Stomach smooth muscle (tissue), 2 donors: ENCODE measurements at regions not wholly inside any gene's neighbourhood (a gene's known extent, or its start where the extent isn't known, plus 50 kb on each side); places are given as distances from the start of the nearest gene placed in this dataset.

Experiments
- H3K27ac ChIP-seq: one replicate; pipeline ENCODE4 v1.7.0; 2013; ENCODE audit warnings: mild to moderate bottlenecking, low read length, inconsistent platforms
- H3K27me3 ChIP-seq, 2 donors: one replicate each; pipeline ENCODE4 v1.7.0; 2013; ENCODE audit warnings: low read length in 2 of 2; ENCODE audit not compliant: insufficient read depth in 2 of 2, control insufficient read depth in 1 of 2
- H3K36me3 ChIP-seq, 2 donors: one replicate each; pipeline ENCODE4 v1.7.0; 2013; ENCODE audit warnings: low read length in 2 of 2; ENCODE audit not compliant: control insufficient read depth in 2 of 2, insufficient read depth in 2 of 2
- H3K4me1 ChIP-seq: one replicate; pipeline ENCODE4 v1.7.0; 2013; ENCODE audit warnings: low read length; ENCODE audit not compliant: control insufficient read depth, insufficient read depth
- H3K4me3 ChIP-seq, 2 donors: one replicate each; pipeline ENCODE4 v1.7.0; 2013; ENCODE audit warnings: low read length in 2 of 2
- H3K9ac ChIP-seq, 2 donors: one replicate each; pipeline ENCODE4 v1.7.0; 2013; ENCODE audit warnings: low read length in 2 of 2, mild to moderate bottlenecking in 1 of 2
- H3K9me3 ChIP-seq, 2 donors: one replicate each; pipeline ENCODE4 v1.7.0; 2013; ENCODE audit warnings: low read length in 2 of 2; ENCODE audit not compliant: control insufficient read depth in 2 of 2
- donor health status: healthy.
- donor health status: Pancreatic carcinoma.

DNA sequence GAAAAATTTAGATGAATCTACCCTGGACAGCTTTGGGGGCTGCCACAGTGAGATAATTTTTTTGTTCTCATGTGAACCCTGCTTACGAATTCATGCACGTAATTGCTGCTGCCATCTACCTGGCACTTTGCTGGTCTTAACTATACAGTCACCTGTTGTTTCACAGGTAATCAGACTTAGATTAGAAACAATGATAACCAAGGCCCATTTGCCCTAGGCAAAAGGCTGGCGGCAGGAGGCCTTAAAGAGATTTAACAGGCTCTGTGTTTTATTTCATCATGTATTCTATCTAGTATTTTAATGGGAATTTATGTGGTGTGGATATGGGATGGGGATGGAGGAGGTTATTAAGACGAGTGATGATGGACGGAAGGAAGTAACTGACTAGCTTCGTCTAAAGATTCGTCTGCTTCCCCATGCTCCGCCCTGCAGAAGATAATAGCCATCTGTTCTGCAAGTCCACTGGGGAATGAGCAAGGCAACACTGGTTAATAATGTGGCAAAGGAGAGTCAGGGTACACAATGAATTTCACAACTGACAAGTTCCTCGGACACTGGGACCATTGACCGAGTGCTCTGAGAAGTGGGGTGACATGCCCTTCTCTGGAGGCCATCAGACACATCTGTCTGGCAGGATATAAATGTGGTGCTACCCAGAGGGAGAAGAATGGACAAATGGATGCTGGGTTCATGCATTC, 291.8 kb upstream of the TNP1 start:
- Histone ChIP-seq H3K9me3 (no peaks in the 10 kb centered on the region), H3K36me3 (no peaks in the 10 kb centered on the region), H3K27ac (no peak overlapping the region), H3K27me3 (no peaks in the 10 kb centered on the region), H3K9ac (no peak overlapping the region), H3K4me3 (no peak overlapping the region), H3K4me1 (no peaks in the 10 kb centered on the region)

- Histone ChIP-seq H3K27ac (no peak overlapping the region), H3K36me3 (no peaks in the 10 kb centered on the region), H3K27me3 (no peaks in the 10 kb centered on the region), H3K9me3 (no peaks in the 10 kb centered on the region), H3K4me3 (no peak overlapping the region), H3K4me1 (no peaks in the 10 kb centered on the region), H3K9ac (no peak overlapping the region)
Measured at GRCh38 chr2:217150236-217150635, 290.4 kb upstream of the TNP1 start.

DNA sequence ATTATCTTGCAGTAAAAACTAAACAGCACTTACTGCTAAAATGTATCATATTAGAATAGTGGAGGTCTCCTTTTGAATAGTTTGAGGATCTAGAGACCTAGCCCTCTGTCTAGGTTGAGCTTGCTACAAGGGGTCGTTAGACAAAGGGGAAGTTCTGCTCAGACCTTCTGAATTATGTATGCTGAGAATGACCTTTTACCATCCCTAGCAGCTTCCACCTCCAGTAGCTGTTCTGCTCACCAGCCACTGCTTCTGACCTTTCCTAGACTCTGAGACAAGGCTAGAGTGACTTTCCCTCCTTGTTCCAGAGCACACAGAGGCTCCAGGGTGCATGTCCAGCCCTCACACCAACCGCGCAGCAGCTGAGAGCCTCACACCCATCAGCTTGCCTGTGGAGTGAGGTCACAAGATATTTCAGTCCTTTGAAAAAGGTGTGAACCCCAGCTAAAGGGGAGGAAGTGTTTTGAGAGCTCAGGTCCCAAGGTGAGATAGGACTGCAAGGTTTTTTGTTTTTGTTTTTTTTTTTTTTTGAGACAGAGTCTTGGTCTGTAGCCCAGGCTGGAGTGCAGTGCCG, 289.3 kb upstream of the TNP1 start:
- Histone ChIP-seq H3K27me3 (no peaks in the 10 kb centered on the region), H3K36me3 (no peaks in the 10 kb centered on the region), H3K4me3 (no peak overlapping the region), H3K9ac (no peak overlapping the region), H3K4me1 (no peaks in the 10 kb centered on the region), H3K27ac (no peak overlapping the region), H3K9me3 (no peaks in the 10 kb centered on the region)

DNA sequence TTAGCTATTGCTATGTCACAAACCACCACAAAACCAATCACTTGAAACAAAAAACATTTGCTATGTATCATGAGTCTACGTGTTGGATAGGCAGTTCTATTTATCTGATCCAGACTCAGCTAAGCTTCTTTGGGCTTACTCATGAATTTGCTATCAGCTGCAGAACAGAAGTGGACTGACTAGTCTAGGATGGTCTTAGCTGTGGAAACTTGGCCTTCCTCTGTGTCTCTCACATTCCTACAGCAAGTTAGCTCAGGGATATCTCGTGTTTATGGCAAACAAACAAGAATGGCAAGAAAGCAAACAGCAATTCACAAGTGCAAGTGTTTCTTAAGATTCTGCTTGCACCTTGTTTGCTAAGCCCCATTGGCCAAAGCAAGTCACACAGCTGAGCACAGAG, 288.0 kb upstream of the TNP1 start:
- H3K27me3 ChIP-seq = no peaks in the 10 kb centered on the region
- H3K9me3 ChIP-seq = no peaks in the 10 kb centered on the region

GRCh38 chr2:217146956-217147355, 287.1 kb upstream of the TNP1 start:
- Histone ChIP-seq H3K27me3 (no peaks in the 10 kb centered on the region), H3K9me3 (no peaks in the 10 kb centered on the region), H3K27ac (no peak overlapping the region), H3K9ac (no peak overlapping the region), H3K4me3 (no peak overlapping the region), H3K36me3 (no peaks in the 10 kb centered on the region), H3K4me1 (no peaks in the 10 kb centered on the region)

More for the DNA sequence above, 288.0 kb upstream of the TNP1 start:
- H3K4me1 ChIP-seq = no peaks in the 10 kb centered on the region
- no peak overlapping the region for H3K4me3 ChIP-seq
- no peaks in the 10 kb centered on the region for H3K36me3 ChIP-seq
- H3K27ac ChIP-seq = no peak overlapping the region
- no peak overlapping the region for H3K9ac ChIP-seq

- Histone ChIP-seq H3K4me3 (no peak overlapping the region), H3K9me3 (peaks cover 3 to 4% of the 10 kb centered on the region in 2 donors)
Measured at GRCh38 chr2:217142649-217143266, 282.9 kb upstream of the TNP1 start.

GRCh38 chr2:217138284-217138683, 278.4 kb upstream of the TNP1 start:
- Histone ChIP-seq H3K4me3 (no peak overlapping the region), H3K9me3 (peaks cover 3 to 4% of the 10 kb centered on the region in 2 donors), H3K4me1 (no peaks in the 10 kb centered on the region), H3K27ac (no peak overlapping the region), H3K36me3 (no peaks in the 10 kb centered on the region), H3K27me3 (no peaks in the 10 kb centered on the region), H3K9ac (no peak overlapping the region)

More at GRCh38 chr2:217142649-217143266, 282.9 kb upstream of the TNP1 start:
- H3K4me1 ChIP-seq = no peaks in the 10 kb centered on the region
- no peak overlapping the region for H3K27ac ChIP-seq
- H3K27me3 ChIP-seq = no peaks in the 10 kb centered on the region
- H3K9ac ChIP-seq = no peak overlapping the region
- H3K36me3 ChIP-seq = no peaks in the 10 kb centered on the region

GRCh38 chr2:217127744-217128143, 267.9 kb upstream of the TNP1 start:
- no peak overlapping the region for H3K27ac ChIP-seq
- no peak overlapping the region for H3K4me3 ChIP-seq
- H3K9ac ChIP-seq = no peak overlapping the region
- no peaks in the 10 kb centered on the region for H3K27me3 ChIP-seq
- H3K36me3 ChIP-seq = no peaks in the 10 kb centered on the region
- H3K4me1 ChIP-seq = no peaks in the 10 kb centered on the region
- no peaks in the 10 kb centered on the region for H3K9me3 ChIP-seq

- no peak overlapping the region for H3K4me3 ChIP-seq
- no peaks in the 10 kb centered on the region for H3K27me3 ChIP-seq
- no peaks in the 10 kb centered on the region for H3K9me3 ChIP-seq
- H3K27ac ChIP-seq = no peak overlapping the region
- H3K9ac ChIP-seq = no peak overlapping the region
- H3K36me3 ChIP-seq = no peaks in the 10 kb centered on the region
- H3K4me1 ChIP-seq = no peaks in the 10 kb centered on the region
Measured at GRCh38 chr2:217125014-217125413, 265.1 kb upstream of the TNP1 start.

DNA sequence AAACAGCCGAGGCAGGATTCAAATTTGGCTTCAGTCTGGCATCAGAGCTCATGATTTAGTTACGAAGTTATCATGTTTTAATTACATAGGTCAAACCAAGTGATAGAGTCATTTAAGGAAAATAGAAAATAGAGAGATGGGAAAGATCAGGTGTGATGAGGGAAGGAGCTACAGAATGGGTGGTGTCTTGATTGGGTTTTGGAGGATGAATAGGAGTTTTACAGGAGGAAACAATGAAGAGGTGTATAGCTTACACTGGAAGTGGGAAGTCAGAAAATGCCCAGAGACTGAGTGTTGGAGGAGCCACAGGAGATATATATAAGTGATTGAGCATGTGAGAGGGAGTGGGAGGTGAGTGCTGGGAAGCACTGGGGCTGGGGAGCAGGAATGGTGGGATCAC, 264.2 kb upstream of the TNP1 start:
- H3K36me3 ChIP-seq = no peaks in the 10 kb centered on the region
- H3K27ac ChIP-seq = no peak overlapping the region
- no peak overlapping the region for H3K4me3 ChIP-seq
- H3K27me3 ChIP-seq = no peaks in the 10 kb centered on the region
- H3K9me3 ChIP-seq = no peaks in the 10 kb centered on the region
- H3K4me1 ChIP-seq = no peaks in the 10 kb centered on the region
- H3K9ac ChIP-seq = no peak overlapping the region

DNA sequence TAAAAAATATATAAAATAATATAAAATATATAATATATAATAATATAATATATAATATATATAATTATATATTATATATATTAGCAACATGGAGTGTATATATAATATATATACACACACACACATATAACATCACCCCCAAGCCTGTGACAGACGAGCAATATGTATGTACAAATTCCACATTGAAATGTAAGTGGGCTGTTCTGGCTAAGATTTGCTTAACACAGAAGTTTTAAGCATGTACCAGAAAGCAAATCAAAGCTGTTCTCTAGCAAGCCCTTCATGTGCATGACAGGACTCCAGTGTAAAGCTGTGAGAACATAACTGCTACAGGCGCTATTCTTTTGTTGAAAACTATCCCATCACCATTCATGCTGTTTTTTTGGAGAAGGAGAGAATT, 261.7 kb upstream of the TNP1 start:
- Histone ChIP-seq H3K27me3 (no peaks in the 10 kb centered on the region), H3K9me3 (no peaks in the 10 kb centered on the region), H3K36me3 (no peaks in the 10 kb centered on the region), H3K4me1 (no peaks in the 10 kb centered on the region), H3K4me3 (no peak overlapping the region), H3K9ac (no peak overlapping the region), H3K27ac (no peak overlapping the region)
